Suppressor macrophage treated with lipopolysaccharide for 4 hours (primary cell): ENCODE measurements at regions not wholly inside any gene's neighbourhood (a gene's known extent, or its start where the extent isn't known, plus 50 kb on each side); places are given as distances from the start of the nearest gene placed in this dataset.
"Not testable (repeated sequence)": the region's sequence is repeated elsewhere in the genome, so short reads cannot be mapped to it uniquely, and the experiment has no call there.

Source experiments
- DNase-seq: peaks from one replicate; pipeline ENCODE4 v3.0.0-alpha.2; 2020

DNA sequence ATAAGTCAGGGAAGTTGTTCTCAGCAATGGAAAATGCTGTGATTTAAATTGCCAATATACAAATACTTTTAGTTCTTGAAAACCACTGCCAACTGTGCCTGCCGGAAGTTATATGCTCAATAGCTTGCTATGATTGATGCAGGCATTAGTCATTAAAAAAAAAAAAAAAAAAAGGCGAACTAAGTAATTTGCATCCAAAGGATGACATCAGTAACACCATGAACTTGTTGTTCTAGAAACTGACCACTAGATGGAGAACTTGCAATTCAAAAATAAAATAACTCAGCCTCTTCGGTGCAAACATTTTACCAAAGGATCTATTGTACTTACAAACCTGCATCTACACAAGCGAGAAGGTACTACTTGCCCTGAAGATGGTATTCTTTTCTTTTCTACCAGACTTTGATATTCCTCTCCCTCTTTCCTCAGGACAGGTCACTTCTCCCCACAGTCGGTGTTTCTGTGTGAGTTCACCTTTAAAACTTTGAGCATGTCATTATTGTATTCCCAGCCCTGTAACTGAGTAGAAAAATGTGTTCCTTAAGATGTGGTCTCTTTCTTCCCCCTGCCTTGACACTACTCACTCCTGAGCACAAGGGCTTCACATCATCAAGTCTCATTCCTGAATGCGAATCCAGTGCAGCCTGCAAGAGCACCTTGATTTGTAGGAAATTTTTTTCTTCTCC lies 115.0 kb upstream of the VEPH1 start:
- DNase-seq = peak; percentile 80

DNA sequence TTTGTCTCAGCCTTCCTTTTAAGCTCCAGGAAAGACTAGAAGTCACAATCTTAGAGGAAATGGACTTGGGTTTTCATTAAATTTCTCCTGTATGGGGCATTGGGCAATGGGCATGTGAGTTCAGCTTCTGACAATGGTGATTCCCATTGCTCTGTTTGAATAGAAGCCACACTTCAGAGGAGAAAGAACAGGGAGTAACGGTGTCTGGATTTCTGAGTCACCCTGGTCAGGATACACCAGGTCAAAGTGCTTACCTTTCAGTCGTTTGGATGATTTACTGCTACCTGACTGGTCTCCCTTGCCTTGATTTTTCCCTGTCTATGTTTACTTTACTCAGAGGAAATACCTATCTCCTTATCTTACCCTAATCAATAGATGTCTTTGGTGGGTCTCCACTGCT lies 111.7 kb upstream of the VEPH1 start:
- no peak for DNase-seq

DNA sequence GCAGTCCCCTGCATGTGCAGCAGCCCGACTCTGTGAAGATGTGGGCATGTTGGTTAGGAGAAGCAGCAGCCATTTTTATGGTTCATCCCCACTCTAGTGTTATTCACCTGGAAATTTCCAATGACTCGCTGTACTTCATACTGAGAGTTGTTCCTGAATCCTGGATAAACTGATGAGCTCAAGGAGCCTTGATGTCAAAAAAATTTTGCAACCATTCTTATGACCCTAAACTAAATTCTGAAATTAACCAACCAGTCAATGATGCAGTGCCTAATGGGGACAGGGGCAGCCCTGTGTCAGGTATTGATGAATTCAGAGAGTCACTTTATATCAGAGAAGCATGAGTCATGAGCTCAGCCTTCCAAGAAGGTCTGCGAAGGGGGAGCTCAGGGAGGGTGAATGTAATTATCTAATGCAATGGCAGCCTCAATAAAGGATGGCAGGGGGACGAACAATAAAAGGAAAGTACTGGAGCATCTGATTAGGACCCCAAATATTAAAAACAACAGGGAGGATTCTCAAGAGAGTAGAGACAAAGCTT lies 108.4 kb upstream of the VEPH1 start:
- no peak for DNase-seq

DNA sequence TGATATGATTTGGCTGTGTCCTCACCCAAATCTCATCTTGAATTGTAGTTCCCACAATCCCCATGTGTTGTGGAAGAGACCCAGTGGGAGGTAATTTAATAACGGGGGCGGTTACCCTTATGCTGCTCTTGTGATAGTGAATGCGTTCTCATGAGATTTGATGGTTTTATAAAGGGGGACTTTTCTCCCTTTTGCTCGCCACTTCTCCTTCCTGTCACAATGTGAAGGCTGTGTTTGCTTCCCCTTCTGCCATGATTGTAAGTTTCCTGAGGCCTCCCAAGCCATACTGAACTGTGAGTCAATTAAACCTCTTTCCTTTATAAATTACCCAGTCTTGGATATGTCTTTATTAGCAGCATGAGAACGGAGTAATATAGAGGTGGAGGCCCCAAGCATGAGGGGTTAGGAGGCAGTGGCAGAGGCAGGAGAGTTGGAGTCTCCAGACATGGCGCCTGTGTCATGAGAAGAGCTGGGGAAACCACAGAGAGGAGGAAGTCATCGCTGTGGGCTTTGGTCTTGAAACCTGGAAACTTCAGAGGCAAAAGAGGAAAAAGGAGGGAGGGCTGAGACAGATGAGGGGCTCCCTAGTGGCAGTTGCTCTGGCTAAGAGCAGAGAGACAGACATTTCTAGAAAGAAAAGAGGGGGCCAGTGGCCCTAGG lies 107.8 kb upstream of the VEPH1 start:
- DNase-seq = peak; percentile 17

DNA sequence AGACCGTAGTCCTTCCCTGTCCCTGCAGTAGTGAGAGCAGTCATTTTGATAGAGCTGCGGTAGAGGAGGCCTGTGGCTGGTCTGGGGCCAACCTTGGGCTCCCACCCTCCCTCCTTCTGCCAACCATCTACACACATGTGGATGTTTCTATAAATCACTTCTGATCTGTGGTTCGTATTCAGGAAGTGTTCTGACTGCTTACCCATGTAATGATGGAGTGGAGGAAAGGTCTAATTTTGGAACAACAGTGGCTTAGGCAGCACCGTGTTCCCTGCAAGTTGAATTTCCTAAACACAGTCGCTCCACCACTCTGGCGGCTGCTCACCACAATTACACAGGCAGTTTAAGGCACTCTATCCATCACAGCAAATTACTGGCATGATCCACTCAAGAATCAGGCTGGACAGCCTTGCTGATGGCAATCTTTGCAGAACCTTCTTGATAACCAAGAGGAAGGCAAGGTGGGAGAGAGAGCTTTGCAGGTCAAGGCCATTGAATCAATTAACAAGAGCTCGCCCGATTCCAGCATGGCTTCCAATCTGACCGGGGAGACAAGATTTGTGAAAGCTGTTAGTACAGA lies 104.7 kb upstream of the VEPH1 start:
- DNase-seq = no peak

DNA sequence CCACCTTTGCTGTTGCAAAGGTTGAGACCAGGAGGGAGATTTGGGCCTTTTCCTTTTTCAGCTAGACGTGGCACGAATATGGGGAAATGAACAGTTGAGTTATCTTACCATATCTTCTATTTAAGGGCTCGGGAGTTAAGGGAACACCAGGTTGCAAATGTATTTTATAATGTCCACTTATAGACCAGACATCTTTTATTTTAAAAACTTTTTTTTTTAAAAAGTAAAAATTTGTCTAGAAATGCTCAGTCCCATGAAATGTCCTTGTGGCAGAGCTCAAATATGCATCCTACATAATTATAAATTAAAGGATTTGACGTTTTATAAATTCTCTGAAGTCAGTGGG lies 103.6 kb upstream of the VEPH1 start:
- no peak for DNase-seq

DNA sequence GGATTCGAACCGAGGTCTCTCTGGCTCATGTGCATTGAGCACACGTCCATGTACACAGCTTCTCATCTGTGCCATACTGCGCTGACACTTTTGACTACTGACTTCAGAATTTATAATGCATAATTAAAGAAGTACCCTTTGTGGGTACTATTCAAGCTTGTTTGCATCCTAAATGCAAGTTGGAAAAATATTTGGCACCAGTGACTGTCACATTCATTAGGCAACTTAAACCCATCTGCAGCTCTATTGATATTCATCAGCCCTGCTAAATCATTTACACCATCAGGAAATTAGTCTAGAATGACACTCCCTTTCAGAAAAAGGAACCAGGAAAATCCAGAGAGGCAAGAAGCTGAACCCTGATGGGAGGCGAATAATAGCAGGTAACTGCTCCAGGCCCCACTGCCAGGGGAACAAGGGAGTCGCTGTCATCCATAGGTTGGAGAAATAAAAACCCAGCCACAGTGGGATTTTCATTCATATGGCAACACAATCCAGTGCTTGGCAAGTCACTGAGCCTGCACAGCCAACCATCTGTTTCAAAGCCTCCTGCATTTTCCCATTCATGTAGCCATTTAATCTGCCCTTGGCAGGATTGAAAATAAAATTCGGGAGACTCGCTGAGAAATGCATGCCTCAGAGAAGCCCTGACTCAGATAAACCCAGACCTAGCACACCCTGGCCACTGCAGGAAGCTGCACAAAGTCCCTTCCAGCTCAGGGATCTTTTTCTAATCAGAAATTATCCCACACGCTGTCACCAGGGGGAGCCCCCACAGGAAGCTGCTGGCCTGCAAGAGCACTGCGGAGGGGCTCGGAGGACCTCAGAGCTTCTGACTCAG lies 103.0 kb upstream of the VEPH1 start:
- DNase-seq = peak; percentile 53

DNA sequence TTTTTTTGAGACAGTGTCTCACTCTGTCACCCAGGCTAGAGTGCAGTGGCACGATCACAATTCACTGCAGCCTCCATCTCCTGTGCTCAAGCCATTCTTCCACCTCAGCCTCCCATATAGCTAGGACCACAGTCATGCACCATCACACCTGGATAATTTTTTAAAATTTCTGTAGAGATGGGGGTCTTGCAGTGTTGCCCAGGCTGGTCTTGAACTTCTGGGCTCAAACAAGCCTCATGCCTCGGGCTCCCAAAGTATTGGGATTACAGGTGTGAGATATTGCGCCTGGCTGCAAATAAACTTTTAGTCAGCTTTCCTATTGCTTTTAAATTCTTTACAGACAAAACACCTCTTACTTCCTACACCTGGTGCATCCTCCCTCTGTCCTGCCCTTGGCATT lies 102.1 kb upstream of the VEPH1 start:
- DNase-seq = no peak

DNA sequence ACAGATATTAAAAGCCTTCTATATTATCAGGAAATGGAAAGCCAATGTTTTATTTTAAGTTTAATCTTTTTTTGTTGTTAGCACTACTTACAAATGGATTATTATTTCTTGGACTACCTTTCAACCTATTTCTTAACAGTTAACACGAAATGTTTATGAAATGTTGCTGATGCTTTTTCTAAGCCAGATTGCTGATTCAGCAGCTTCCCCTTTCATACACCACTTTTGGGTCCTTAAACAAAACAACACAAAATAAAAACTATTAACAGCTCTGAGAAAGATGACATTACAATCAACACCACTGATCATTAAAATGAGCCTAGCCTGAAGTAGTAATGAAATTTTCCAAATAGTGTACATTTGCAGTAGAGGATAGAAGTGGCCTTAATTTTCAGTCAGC lies 99.2 kb upstream of the VEPH1 start:
- DNase-seq = no peak

DNA sequence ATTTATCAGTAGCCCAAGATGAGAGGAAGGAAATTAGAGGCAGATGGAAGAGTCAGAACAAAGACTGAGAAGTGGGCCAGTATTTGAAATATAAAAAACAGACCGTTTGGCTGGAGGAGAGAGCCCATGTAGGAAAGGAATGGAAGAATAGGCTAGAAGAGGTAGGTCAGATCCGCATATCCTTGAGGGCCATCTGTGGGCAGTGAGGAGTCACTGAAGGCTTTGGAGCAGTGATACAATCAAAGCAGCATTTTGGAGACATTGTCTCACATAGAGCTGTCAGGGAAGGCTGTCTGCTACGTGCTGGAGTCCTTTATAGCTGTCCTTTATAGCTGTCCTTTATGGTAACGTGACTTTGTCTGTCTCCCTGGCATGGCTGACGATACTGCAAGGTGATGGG lies 92.0 kb upstream of the VEPH1 start:
- no peak for DNase-seq

DNA sequence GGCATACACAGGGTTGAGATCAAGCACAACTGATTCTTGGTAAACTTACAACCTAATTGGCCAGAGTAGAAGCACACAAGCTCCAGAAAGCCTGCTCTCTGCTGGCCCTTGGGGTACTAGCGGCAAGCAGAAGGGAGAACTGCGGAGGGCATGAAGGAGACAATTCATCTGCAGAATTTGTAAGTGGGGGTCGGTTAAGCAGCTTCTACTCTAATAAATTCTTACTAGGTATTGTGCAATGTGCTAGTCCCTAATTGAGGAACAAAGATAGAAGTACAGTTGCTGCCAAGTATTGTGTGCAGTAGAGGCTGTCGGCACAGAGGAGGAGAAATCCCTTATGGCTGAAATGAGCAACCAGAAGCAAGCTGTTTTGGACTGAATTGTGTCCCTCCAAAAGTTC lies 91.2 kb upstream of the VEPH1 start:
- no peak for DNase-seq

DNA sequence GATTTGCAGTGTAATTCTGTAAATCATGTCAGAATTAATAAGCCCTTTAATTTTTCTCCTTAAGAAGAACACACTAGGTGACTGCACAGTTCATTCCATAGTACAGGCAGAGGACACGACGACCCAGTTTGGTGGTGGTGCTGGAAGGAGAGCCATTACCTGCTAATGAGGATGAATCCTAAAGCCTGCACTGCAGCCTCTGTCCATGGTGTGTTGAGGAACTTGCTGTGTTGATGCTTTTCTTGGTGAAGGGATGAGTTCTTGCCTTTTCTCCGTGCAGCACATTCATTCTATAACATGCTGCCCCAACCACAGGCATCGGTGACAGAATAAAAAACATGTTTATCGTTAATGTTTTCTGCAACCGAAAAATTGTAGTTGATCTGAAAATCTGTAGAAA lies 89.6 kb upstream of the VEPH1 start:
- DNase-seq = no peak

DNA sequence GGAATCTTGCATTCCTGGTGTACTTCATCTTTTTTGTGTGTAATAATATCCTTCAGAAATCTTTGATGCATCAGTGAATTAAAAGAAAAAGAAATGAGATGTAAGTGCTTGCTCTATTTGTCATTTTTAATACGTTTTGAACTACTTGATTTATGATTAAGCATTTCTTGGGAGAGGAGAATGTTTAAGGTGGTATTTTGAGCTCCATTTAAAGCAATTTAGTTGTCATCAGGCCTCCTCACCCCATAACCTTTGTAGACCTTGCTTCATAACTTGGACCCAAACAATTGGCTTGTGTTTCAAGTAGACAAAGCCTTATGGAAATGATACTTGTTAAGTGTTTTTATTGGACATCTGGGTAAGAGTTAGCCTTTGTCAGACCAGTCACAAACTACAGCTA lies 87.1 kb upstream of the VEPH1 start:
- DNase-seq = no peak

DNA sequence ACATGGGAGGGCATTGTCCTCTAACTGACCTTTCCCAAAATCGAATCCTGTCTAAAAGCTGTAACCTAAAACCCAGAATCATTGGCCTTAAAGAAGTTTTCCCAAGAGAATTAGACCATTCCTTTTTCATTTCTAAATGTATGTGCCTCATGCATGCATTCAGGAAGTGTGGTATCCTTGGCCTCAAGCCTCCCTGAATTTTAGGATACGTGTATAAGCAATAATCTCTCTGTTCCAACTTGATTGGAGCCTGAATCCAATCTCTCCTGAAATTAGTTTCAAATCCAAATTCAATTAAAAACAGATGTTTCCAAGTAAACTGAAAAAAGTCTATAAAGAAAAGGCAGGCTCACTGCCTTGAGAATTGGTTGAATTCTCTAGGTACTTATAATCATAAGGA lies 86.0 kb upstream of the VEPH1 start:
- DNase-seq = no peak

DNA sequence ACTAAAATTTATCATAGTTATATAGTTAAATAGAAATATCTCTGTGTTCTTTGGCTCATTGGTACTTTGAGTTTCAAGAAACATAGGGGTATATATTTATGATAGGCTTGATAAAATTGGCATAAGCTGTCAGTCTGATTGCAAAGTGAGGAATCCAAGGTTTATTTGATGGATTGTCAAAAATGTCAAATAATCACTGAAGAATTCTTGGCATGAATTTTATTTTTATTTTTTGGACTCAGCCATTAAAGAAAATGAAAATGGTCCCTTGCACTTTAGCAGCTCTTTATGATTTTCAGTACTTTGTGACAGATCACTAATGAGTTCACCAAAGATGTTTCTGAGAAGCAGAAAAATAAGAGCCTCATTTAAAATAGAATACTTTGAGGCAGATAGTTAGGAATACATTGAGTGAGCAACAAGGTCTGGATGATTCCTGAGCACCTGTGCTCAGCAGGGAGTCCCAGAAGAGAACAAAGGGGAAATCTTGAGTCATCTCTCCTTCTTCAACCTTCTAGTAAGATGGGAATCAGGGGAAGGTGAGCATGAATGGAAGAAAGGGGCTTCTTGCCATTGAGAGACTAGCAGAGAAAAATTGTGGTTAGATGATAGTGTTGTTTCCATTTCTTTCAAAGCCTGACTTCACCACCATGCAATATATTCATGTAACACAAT lies 85.3 kb upstream of the VEPH1 start:
- no peak for DNase-seq

DNA sequence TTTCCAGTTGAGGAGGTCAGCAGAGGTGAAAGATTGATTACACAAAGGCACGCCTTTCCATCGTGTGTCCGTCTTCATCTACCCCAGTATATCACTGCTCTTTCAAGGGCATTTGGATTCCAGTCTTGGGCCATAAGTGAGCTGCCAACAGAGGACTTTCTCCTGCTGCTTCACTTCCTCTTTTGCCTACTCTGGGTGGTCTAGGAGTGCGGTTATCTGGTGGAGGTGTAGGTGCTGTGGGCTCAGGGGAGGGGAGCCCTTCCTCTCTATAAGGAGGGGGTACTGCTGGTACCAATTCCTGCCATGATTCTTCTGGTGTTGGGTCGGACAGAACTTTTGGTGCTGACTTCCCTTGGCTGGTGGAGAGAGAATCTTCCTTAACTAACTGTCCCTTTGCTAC lies 83.1 kb upstream of the VEPH1 start:
- DNase-seq = no peak

DNA sequence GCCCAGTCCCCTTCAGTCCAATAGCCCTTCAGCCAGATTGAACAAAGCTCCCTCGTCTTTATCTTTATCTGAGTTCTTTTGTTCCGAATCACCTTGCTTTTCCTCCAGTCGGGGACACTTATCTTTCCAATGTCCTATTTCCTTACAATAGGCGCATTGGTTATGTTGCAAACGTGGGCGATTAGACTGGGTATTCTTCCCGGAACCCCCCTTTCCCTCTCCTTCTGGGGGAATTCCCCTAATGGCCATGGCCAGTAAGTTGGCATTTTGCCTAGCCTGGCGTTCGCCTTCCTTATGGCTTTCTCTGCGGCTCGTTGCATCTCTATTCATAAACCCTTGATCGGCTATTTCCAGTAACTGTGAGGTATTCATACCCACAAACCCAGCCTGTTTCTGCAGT lies 82.2 kb upstream of the VEPH1 start:
- DNase-seq = no peak

DNA sequence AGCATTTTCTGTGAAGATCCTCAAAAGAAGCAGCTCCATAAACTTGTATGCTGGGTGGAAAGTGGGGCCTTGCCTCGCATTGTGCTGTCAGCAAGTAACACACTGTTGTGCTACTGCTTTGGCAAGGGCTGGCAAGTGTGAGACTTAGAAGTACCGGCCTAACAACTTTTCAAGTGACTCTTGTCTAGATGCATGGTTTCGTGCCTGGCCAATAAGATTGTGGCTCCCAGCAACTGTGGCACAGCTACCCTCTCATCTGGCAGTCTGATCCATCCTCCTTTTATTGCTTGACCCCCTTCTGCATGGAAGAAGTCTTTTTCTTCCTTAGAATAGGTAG lies 79.4 kb upstream of the VEPH1 start:
- no peak for DNase-seq

DNA sequence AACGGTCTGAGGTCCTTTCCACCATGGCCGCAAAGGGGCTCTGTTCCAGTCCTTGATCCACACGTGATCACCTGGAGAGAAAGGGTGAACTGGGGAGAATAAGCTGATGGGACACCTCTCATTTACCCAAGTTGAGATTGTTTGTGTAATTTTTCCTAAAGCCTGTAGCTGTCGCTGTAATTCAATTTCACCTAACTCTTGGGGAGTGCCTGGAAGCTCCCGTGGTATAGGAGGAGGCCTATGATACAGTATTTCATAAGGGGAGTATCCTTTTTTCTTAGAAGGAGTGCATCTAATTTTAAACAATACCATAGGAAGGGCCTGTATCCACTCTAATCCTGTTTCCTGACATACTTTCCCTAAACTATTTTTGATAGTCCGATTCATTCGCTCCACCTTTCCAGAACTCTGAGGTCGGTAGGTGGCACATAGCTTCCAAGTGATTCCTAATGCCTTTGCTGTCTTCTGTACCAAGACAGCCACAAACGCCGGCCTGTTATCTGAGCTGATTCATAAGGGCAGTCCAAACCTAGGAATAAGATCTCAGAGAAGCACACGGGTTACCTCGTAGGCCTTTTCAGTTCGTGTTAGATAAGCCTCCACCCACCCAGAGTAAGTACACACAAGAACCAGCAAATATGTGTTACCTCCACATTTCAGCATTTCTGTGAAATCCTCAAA lies 78.9 kb upstream of the VEPH1 start:
- not testable (repeated sequence) for DNase-seq

DNA sequence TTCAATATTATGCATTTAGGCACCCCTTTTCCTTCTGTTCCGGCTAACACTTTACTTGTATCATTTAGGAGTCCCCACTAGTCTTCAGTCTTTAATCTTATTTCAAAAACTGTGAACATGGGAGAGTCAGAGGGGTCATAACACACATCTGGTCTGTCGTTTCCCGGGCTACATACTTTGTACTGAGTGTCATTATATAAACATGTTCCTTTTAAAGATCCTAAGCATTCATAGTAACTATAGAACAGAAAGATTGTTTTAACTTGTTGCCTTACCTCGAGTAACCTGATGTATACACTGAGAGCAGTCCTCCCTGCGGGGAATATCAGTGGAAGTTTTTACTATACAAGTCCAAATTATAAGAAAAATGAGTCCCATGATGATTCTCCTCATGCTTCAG lies 78.2 kb upstream of the VEPH1 start:
- no peak for DNase-seq

DNA sequence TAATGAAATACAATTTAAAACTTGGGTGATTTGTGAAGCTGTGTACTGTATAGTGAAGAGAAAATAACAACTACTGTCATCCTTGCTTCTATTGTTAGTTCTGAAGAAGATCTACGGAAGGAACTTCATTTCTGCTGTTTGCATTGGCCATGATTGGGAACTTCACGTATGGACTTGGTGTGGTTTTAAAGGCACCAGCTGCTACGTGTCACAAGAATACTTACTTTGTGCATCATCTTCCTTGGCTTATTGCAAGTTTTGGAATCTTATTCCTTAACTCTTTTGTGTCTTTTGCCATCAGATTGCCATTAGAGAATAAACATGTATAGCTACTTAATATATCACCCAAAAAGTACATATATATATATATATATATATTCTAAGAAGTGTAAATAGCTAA lies 75.0 kb upstream of the VEPH1 start:
- no peak for DNase-seq

DNA sequence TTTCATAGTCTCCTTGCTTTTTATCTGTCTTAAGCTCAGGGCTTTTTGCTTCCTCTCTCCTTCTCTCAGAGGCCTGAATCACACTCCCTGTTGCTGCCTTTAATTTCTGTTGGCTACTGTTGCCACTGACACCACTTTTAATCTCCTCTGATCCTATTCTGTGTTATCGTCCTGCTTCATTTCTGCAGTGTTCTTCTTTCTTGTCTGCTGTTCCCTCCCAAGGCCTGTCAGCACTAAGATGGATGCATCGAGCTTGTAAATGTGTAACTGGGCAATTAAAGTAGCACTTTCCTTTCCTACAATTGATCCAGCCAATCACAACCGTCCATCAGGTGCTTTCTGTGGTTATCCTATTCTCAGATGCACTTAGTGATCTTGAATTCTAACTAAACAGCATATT lies 71.3 kb upstream of the VEPH1 start:
- no peak for DNase-seq
